Activated CD4-positive, alpha-beta memory T cell treated with anti-CD3 and anti-CD28 coated beads for 36 hours (primary cell): ENCODE measurements at regions not wholly inside any gene's neighbourhood (a gene's known extent, or its start where the extent isn't known, plus 50 kb on each side); places are given as distances from the start of the nearest gene placed in this dataset.
A peak's percentile ranks its signal among the peaks of the same experiment; 100 is the strongest.
"Not testable (repeated sequence)": the region's sequence is repeated elsewhere in the genome, so short reads cannot be mapped to it uniquely, and the experiment has no call there.

ENCODE experiments used
- CTCF ChIA-PET: fragments of 350-600 bp; sonication (Branson Sonifier 250); formaldehyde crosslinking; loops from one replicate; lab custom pipeline; 2021; ENCODE audit warnings: antibody characterized with exemption, inconsistent platforms; lab: Charles Lee
- POLR2A ChIA-PET: fragments of 350-600 bp; sonication (Branson Sonifier 250); formaldehyde crosslinking; loops from one replicate; lab custom pipeline; 2021; ENCODE audit warnings: antibody characterized with exemption; lab: Charles Lee
- DNase-seq: peaks from one replicate; pipeline ENCODE4 v3.0.0-alpha.2; 2020
- H3K27ac Mint-ChIP-seq: one replicate; pipeline ENCODE4 v1.8.0; 2021; ENCODE audit warnings: mixed read lengths
- H3K27me3 Mint-ChIP-seq: one replicate; pipeline ENCODE4 v1.8.0; 2021; ENCODE audit warnings: mixed read lengths
- H3K36me3 Mint-ChIP-seq: one replicate; pipeline ENCODE4 v1.8.0; 2021; ENCODE audit warnings: mixed read lengths
- H3K4me1 Mint-ChIP-seq: one replicate; pipeline ENCODE4 v1.8.0; 2021; ENCODE audit warnings: low read depth, mixed read lengths
- H3K4me3 Mint-ChIP-seq: one replicate; pipeline ENCODE4 v1.8.0; 2021; ENCODE audit warnings: mild to moderate bottlenecking, mixed read lengths
- H3K9me3 Mint-ChIP-seq: one replicate; pipeline ENCODE4 v1.8.0; 2021; ENCODE audit warnings: mixed read lengths
- intact Hi-C: fragments of 100-400 bp; cut with micrococcal nuclease; formaldehyde crosslinking; loops from one replicate; pipeline ENCODE4 v1.15.1; 2023

DNA sequence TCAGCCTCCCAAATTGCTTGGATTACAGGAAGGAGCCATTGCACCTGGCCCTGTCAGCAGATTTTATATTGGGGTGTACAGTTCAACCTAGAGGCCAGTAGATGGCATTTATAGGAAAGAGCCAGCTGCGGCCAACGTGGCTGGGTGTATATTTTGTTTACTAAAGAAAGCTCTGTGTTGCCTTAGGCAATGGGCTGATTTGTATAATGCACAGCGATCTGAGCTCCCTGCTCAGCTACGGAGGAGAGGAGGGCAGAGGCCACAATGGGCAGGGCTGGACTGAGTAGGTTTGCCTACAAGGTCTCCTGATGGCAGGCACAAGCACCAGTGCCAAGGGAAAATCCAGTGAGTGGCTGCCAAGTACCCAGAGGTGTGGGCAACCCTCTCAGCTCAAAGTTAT lies 282.4 kb downstream of the ARPP21 start:
- Mint-ChIP-seq H3K36me3 (no peaks in the 10 kb centered on the region), H3K27me3 (no peaks in the 10 kb centered on the region), H3K27ac (no peak overlapping the region), H3K4me1 (no peaks in the 10 kb centered on the region), H3K4me3 (no peak overlapping the region), H3K9me3 (peaks cover 10% of the 10 kb centered on the region)
- POLR2A ChIA-PET, result no interaction called here
- intact Hi-C loops, result no loop called here
- no peak for DNase-seq
- CTCF ChIA-PET, result interaction anchor here (1.1 kb wide), 1 partner anchor 13 kb away, joined by 3 read pairs; no protein-coding TSS in a partner anchor

- CTCF ChIA-PET, result interaction anchor here (0.8 to 1.1 kb wide), 2 partner anchors 15 to 16 kb away, joined by 4 read pairs; no protein-coding TSS in a partner anchor
- DNase-seq, result peak; percentile 9
- POLR2A ChIA-PET, result not testable (repeated sequence)
Observed at GRCh38 chr3:35924070-35924469, 284.7 kb downstream of the ARPP21 start.

DNA sequence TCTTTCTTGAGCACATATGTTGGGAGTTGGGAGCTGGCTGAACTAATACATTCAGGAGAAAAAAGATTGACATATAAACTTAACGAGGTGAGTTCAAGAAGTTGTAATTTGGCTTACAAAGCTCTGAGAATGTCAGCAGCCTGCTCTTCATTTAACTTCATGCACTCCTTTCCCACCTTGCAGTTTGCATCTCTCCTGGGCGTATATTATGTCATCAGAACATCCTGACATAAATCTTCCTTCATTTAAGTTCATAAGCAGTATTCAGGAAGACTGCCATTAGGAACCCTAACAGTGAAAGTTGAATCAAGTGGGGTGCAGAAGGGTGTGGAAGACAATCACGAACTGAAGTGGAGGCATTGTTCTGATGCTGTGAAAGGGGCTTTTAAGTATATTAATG lies 288.1 kb downstream of the ARPP21 start:
- no peak overlapping the region for H3K4me3 Mint-ChIP-seq
- CTCF ChIA-PET, result no interaction called here
- no peak for DNase-seq
- H3K4me1 Mint-ChIP-seq, result no peaks in the 10 kb centered on the region
- no peaks in the 10 kb centered on the region for H3K36me3 Mint-ChIP-seq
- no peak overlapping the region for H3K27ac Mint-ChIP-seq
- intact Hi-C loops, result no loop called here
- no peaks in the 10 kb centered on the region for H3K27me3 Mint-ChIP-seq
- H3K9me3 Mint-ChIP-seq, result no peaks in the 10 kb centered on the region
- POLR2A ChIA-PET, result no interaction called here

More at GRCh38 chr3:35924070-35924469, 284.7 kb downstream of the ARPP21 start:
- H3K4me3 Mint-ChIP-seq, H3K36me3 Mint-ChIP-seq, H3K4me1 Mint-ChIP-seq, H3K9me3 Mint-ChIP-seq, intact Hi-C loops, H3K27ac Mint-ChIP-seq, H3K27me3 Mint-ChIP-seq: not testable (repeated sequence)

GRCh38 chr3:35929158-35929557 lies 289.8 kb downstream of the ARPP21 start:
- ChIA-PET POLR2A (no interaction called here), CTCF (no interaction called here)
- Mint-ChIP-seq H3K4me3 (no peak overlapping the region), H3K4me1 (no peaks in the 10 kb centered on the region), H3K36me3 (no peaks in the 10 kb centered on the region), H3K27me3 (no peaks in the 10 kb centered on the region), H3K27ac (no peak overlapping the region), H3K9me3 (no peaks in the 10 kb centered on the region)
- intact Hi-C loops, result no loop called here
- DNase-seq, result no peak

DNA sequence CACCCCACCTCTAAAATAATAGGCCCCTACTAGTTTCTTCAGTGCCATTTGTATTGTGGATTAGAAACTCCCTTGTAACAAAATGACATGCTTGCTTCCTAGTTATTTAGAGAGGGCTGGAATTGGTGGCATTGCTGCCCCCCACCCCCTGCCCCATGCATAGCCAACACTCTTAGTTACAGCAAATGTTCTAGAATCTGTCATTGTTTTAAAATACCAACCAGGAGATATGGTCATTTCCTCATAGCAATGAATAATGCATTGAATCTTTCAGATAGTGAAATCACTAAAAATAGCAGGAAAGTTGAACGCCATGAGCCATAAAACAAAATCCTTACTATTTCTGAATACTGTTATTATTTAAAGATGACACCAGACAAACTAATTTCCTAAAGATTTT lies 292.5 kb downstream of the ARPP21 start:
- CTCF ChIA-PET, result no interaction called here
- H3K27me3 Mint-ChIP-seq, result no peaks in the 10 kb centered on the region
- POLR2A ChIA-PET, result no interaction called here
- no peak for DNase-seq
- H3K36me3 Mint-ChIP-seq, result no peaks in the 10 kb centered on the region
- no peak overlapping the region for H3K27ac Mint-ChIP-seq
- no peaks in the 10 kb centered on the region for H3K4me1 Mint-ChIP-seq
- intact Hi-C loops, result no loop called here
- H3K4me3 Mint-ChIP-seq, result no peak overlapping the region
- H3K9me3 Mint-ChIP-seq, result no peaks in the 10 kb centered on the region

DNA sequence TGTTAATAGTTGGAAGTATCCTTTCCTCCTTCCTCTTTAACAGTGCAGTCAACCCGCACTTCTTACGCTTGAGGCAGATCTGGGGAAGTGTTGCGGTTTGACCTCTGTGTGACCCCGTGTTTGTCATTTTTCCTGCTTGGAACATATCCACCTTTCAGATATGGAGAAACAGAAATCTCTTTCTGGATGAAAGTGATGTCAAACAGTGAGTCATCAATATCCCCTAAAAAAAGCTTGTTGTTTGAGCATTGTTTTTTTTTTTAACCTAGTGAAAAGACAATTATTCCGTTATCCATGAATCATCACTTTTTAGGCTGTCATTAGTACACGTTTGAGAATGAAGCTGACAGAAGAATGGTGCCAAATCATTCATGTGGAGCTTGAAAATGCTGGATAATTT lies 293.7 kb downstream of the ARPP21 start:
- DNase-seq, result no peak
- no peak overlapping the region for H3K4me3 Mint-ChIP-seq
- CTCF ChIA-PET, result no interaction called here
- H3K27me3 Mint-ChIP-seq, result no peaks in the 10 kb centered on the region
- H3K36me3 Mint-ChIP-seq, result no peaks in the 10 kb centered on the region
- intact Hi-C loops, result no loop called here
- H3K9me3 Mint-ChIP-seq, result no peaks in the 10 kb centered on the region
- no peak overlapping the region for H3K27ac Mint-ChIP-seq
- POLR2A ChIA-PET, result no interaction called here
- H3K4me1 Mint-ChIP-seq, result no peaks in the 10 kb centered on the region

DNA sequence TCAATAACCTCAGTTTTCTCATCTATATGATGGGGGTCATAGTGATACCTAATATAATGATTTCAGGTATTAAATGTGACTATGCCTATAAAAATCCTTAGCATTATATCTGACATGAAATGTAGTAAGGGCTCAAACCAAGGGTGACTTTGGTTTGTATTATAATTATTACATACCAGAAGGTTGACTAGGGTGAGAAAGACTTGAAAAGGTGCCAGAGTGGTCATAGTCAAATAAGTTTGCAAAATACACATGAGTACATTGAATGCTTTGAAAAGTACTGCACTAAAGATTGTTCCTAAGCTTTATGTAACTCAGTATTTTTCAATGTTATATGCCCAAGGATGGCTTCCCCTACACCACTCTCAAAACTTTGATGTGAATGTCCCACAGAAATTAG lies 297.2 kb downstream of the ARPP21 start:
- no peaks in the 10 kb centered on the region for H3K36me3 Mint-ChIP-seq
- CTCF ChIA-PET, result interaction anchor here (1.4 kb wide), 1 partner anchor 9 kb away, joined by 3 read pairs; no protein-coding TSS in a partner anchor
- H3K4me1 Mint-ChIP-seq, result no peaks in the 10 kb centered on the region
- no peaks in the 10 kb centered on the region for H3K27me3 Mint-ChIP-seq
- no peak overlapping the region for H3K27ac Mint-ChIP-seq
- POLR2A ChIA-PET, result no interaction called here
- no peak for DNase-seq
- H3K9me3 Mint-ChIP-seq, result no peaks in the 10 kb centered on the region
- no peak overlapping the region for H3K4me3 Mint-ChIP-seq
- intact Hi-C loops, result no loop called here

- no peaks in the 10 kb centered on the region for H3K9me3 Mint-ChIP-seq
- no peak overlapping the region for H3K4me3 Mint-ChIP-seq
- no peaks in the 10 kb centered on the region for H3K4me1 Mint-ChIP-seq
- H3K36me3 Mint-ChIP-seq, result no peaks in the 10 kb centered on the region
- no peak overlapping the region for H3K27ac Mint-ChIP-seq
- ChIA-PET CTCF (no interaction called here), POLR2A (no interaction called here)
- no peak for DNase-seq
- intact Hi-C loops, result no loop called here
- H3K27me3 Mint-ChIP-seq, result no peaks in the 10 kb centered on the region
Observed at GRCh38 chr3:35944926-35945710, 305.8 kb downstream of the ARPP21 start.

GRCh38 chr3:35946121-35946853 lies 307.0 kb downstream of the ARPP21 start:
- H3K4me3 Mint-ChIP-seq, result no peak overlapping the region
- ChIA-PET CTCF (interaction anchor here (0.7 kb wide), 1 partner anchor 10 kb away, joined by 3 read pairs; no protein-coding TSS in a partner anchor), POLR2A (no interaction called here)
- no peaks in the 10 kb centered on the region for H3K36me3 Mint-ChIP-seq
- no peak for DNase-seq
- no peak overlapping the region for H3K27ac Mint-ChIP-seq
- intact Hi-C loops, result no loop called here
- H3K9me3 Mint-ChIP-seq, result no peaks in the 10 kb centered on the region
- no peaks in the 10 kb centered on the region for H3K4me1 Mint-ChIP-seq
- H3K27me3 Mint-ChIP-seq, result no peaks in the 10 kb centered on the region

DNA sequence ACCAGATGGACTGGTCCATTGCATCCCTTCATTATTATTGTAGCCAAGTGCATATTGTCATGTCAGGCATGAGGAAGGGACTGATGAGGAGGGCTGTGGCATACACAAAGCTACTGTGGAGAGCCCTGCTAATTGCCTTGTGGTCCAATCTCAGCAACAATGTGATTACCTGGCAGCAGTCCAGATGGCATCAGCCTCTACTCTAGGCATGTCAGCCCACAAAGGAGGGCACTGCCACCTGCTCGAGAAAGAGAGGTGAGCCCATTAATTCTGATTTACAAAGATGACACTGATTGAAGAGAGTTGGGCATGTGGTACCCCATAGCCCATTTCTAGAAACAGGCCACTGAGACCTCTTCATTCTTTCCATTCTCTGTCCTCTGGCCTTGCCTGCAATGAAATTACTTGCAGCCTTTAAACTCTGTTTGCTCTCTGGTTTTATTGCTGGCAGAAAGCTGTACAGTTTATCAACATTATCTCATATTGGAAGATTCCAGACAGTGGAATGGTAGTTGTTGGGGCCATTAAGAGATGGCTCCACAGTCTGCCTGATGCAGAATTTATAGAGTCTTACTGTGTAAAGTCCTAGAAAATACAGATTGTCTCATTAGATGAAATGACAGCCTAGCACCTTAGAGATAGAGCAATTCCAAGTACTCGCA lies 307.7 kb downstream of the ARPP21 start:
- DNase-seq, result no peak
- intact Hi-C loops, result no loop called here
- H3K27ac Mint-ChIP-seq, result no peak overlapping the region
- H3K27me3 Mint-ChIP-seq, result no peaks in the 10 kb centered on the region
- no peak overlapping the region for H3K4me3 Mint-ChIP-seq
- H3K9me3 Mint-ChIP-seq, result no peaks in the 10 kb centered on the region
- POLR2A ChIA-PET, result no interaction called here
- no peaks in the 10 kb centered on the region for H3K36me3 Mint-ChIP-seq
- CTCF ChIA-PET, result no interaction called here
- H3K4me1 Mint-ChIP-seq, result no peaks in the 10 kb centered on the region

DNA sequence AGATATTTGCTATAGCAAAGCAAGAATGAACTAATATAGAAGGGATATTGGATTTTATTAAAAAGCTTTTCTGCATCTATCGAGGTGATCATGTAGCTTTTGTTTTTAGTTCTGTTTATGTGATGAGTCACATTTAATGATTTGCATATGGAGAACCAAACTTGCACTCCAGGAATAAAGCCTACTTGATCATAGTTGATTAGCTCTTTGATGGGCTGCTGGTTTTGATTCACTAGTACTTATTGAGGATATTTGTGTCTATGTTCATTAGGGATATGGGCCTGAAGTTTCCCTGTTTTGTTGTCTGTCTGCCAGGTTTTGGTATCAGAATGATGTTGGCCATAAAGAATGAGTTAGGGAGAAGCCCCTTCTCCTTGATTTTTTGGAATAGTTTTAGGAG lies 310.7 kb downstream of the ARPP21 start:
- intact Hi-C loops, result no loop called here
- H3K9me3 Mint-ChIP-seq, result no peaks in the 10 kb centered on the region
- CTCF ChIA-PET, result no interaction called here
- DNase-seq, result no peak
- POLR2A ChIA-PET, result no interaction called here
- no peak overlapping the region for H3K27ac Mint-ChIP-seq
- H3K36me3 Mint-ChIP-seq, result no peaks in the 10 kb centered on the region
- no peaks in the 10 kb centered on the region for H3K27me3 Mint-ChIP-seq
- no peaks in the 10 kb centered on the region for H3K4me1 Mint-ChIP-seq
- H3K4me3 Mint-ChIP-seq, result no peak overlapping the region

DNA sequence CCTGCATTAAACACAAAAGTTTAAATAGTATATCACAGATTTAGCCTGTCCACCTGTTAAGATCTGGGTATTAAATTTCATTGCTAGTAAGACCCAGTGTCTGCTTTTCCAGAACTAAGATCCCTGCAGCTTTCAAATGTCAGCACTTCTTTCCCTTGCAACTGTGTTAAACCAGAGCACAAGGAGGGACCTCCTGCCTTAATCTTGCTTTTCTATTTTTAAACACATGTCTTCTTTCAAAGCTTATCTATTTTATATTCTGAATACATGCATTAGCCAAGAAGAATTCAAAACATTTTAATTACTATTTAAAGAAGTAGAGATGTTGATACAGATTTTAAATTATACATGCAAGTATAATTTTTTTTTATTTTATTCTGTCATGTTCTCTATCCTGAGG lies 315.1 kb downstream of the ARPP21 start:
- Mint-ChIP-seq H3K36me3 (no peaks in the 10 kb centered on the region), H3K27ac (no peak overlapping the region), H3K4me1 (no peaks in the 10 kb centered on the region), H3K9me3 (peaks cover 2% of the 10 kb centered on the region), H3K27me3 (no peaks in the 10 kb centered on the region), H3K4me3 (no peak overlapping the region)
- ChIA-PET POLR2A (no interaction called here), CTCF (no interaction called here)
- intact Hi-C loops, result no loop called here
- no peak for DNase-seq
